Fibroblast of lung (primary cell): ENCODE measurements at regions not wholly inside any gene's neighbourhood (a gene's known extent, or its start where the extent isn't known, plus 50 kb on each side); places are given as distances from the start of the nearest gene placed in this dataset.

Source experiments
- DNase-seq, 2 donors: peaks; one replicate each; pipeline versions ENCODE4 v3.0.0 to v3.0.0-alpha.2; 2010; ENCODE audit warnings: low read depth in 2 of 2
- H2AFZ ChIP-seq: 2 replicates; pipeline ENCODE4 v1.5.1; 2012; ENCODE audit warnings: low read length, control low read depth, inconsistent platforms
- H3K27ac ChIP-seq: 2 replicates; pipeline ENCODE4 v1.5.1; 2011; ENCODE audit warnings: low read length, control low read depth; ENCODE audit not compliant: insufficient read depth
- H3K27me3 ChIP-seq: 2 replicates; pipeline ENCODE4 v1.5.1; 2011; ENCODE audit warnings: mild to moderate bottlenecking, low read length; ENCODE audit not compliant: control insufficient read depth, insufficient read depth
- H3K36me3 ChIP-seq: 2 replicates; pipeline ENCODE4 v1.5.1; 2011; ENCODE audit warnings: low read length; ENCODE audit not compliant: control insufficient read depth, insufficient read depth
- H3K4me1 ChIP-seq: 2 replicates; pipeline ENCODE4 v1.5.1; 2011; ENCODE audit warnings: low read length; ENCODE audit not compliant: control insufficient read depth, insufficient read depth; ENCODE audit errors: extremely low read depth
- H3K4me2 ChIP-seq: 2 replicates; pipeline ENCODE4 v1.5.1; 2011; ENCODE audit warnings: low read length, control low read depth; ENCODE audit not compliant: insufficient read depth; ENCODE audit errors: extremely low read depth
- H3K4me3 ChIP-seq, 4 experiments: fragments of 200-600 bp in 1 of 4; sonication (generic) in 1 of 4; replicated peaks in 1 of 4; 2 replicates each; pipeline ENCODE4 v1.5.1; 2011 to 2016; ENCODE audit warnings: low read length in 4 of 4, low read depth in 3 of 4, mild to moderate bottlenecking in 3 of 4, control low read depth in 2 of 4, inconsistent platforms in 1 of 4, mixed read lengths in 1 of 4; ENCODE audit not compliant: insufficient read depth in 1 of 4; ENCODE audit errors: control extremely low read depth in 1 of 4
- H3K79me2 ChIP-seq: 2 replicates; pipeline ENCODE4 v1.5.1; 2012; ENCODE audit warnings: mild to moderate bottlenecking, low read length, inconsistent platforms; ENCODE audit not compliant: control insufficient read depth, insufficient read depth
- H3K9ac ChIP-seq: 2 replicates; pipeline ENCODE4 v1.5.1; 2011; ENCODE audit warnings: mild to moderate bottlenecking, low read length, control low read depth; ENCODE audit not compliant: insufficient read depth
- H3K9me3 ChIP-seq: 2 replicates; pipeline ENCODE4 v1.5.1; 2012; ENCODE audit warnings: low read depth, low read length; ENCODE audit not compliant: control insufficient read depth, insufficient read depth
- H4K20me1 ChIP-seq: 2 replicates; pipeline ENCODE4 v1.5.1; 2011; ENCODE audit warnings: low read length; ENCODE audit not compliant: control insufficient read depth, insufficient read depth; ENCODE audit errors: extremely low read depth
- EZH2 ChIP-seq: IDR thresholded peaks from 2 replicates; pipeline ENCODE4 v1.5.1; 2012; ENCODE audit warnings: low read length, control low read depth, mild to moderate bottlenecking; ENCODE audit errors: missing control alignments
- TF ChIP-seq, protein P1 (sequence below), 2 donors: IDR thresholded peaks in 1 of 2; conservative IDR thresholded peaks in 1 of 2; 1 replicate in 1 of 2; 2 replicates in 1 of 2; pipeline ENCODE4 v1.5.1; 2011 to 2012; ENCODE audit warnings: low read length in 2 of 2, control low read depth in 1 of 2, inconsistent platforms in 1 of 2, low read depth in 1 of 2, mild to moderate bottlenecking in 1 of 2

DNA sequence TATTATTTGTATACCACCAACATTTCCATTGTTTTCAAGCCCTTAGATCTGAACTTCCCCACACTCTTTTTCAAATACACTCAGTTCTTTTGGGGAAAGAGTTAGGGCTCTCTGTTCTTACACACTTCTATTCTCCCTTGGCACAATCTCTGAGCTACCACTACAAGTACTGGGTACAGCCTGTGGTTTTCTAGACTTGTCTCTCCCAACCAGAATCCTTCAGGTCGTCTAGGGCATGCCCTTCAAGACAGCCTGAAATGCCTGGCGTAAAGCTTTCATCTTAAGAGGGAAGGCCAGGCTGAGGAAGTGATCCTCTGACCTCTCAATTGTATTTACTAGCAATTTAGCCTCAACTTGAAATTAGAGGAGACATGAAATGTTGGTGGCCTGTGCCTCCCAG lies 1442.0 kb downstream of the AACS start:
- no peak for DNase-seq
- Histone ChIP-seq H2AFZ (no peak overlapping the region), H3K9ac (no peak overlapping the region), H3K79me2 (no peaks in the 10 kb centered on the region), H3K36me3 (no peaks in the 10 kb centered on the region), H3K9me3 (no peaks in the 10 kb centered on the region), H3K4me3 (no peak overlapping the region), H3K27ac (no peak overlapping the region), H3K4me1 (no peaks in the 10 kb centered on the region), H4K20me1 (no peaks in the 10 kb centered on the region), H3K27me3 (no peaks in the 10 kb centered on the region), H3K4me2 (no peak overlapping the region)
- TF ChIP-seq, protein P1, sequence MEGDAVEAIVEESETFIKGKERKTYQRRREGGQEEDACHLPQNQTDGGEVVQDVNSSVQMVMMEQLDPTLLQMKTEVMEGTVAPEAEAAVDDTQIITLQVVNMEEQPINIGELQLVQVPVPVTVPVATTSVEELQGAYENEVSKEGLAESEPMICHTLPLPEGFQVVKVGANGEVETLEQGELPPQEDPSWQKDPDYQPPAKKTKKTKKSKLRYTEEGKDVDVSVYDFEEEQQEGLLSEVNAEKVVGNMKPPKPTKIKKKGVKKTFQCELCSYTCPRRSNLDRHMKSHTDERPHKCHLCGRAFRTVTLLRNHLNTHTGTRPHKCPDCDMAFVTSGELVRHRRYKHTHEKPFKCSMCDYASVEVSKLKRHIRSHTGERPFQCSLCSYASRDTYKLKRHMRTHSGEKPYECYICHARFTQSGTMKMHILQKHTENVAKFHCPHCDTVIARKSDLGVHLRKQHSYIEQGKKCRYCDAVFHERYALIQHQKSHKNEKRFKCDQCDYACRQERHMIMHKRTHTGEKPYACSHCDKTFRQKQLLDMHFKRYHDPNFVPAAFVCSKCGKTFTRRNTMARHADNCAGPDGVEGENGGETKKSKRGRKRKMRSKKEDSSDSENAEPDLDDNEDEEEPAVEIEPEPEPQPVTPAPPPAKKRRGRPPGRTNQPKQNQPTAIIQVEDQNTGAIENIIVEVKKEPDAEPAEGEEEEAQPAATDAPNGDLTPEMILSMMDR (conservative IDR thresholded peaks at IDR 0.05 in 1 of 2, IDR thresholded peaks at IDR 0.05 in 1 of 2; ENCODE audit: low read depth in 1 of 2, low read length in 2 of 2) = no peak
- TF ChIP-seq EZH2 = no peak

DNA sequence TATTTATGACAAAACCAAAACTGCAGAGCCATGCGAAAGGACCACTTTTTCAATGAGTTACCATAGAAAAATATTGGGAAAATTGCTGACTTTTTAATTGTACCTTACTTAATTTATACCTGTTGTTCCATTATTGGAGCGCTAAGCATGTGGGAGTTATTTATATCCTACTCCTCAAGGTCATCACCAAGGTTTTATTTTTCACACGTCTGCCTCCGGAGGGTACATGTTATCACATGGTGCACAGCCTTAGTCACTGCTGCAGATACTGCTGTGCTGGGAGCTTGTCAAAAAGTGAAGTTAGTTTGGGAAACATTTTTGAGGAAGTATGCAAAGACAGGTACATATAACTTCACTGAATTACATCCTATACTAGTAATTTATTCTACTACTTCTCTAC lies 1444.3 kb downstream of the AACS start:
- no peak for TF ChIP-seq EZH2
- TF ChIP-seq, protein P1 (conservative IDR thresholded peaks at IDR 0.05 in 1 of 2, IDR thresholded peaks at IDR 0.05 in 1 of 2; ENCODE audit: low read depth in 1 of 2, low read length in 2 of 2) = no peak
- DNase-seq = no peak
- no peaks in the 10 kb centered on the region for H4K20me1 ChIP-seq
- no peaks in the 10 kb centered on the region for H3K4me1 ChIP-seq
- no peak overlapping the region for H3K27ac ChIP-seq
- H3K9me3 ChIP-seq = no peaks in the 10 kb centered on the region
- no peak overlapping the region for H3K4me3 ChIP-seq
- H3K9ac ChIP-seq = no peak overlapping the region
- no peak overlapping the region for H3K4me2 ChIP-seq
- no peaks in the 10 kb centered on the region for H3K27me3 ChIP-seq
- H3K79me2 ChIP-seq = no peaks in the 10 kb centered on the region
- no peaks in the 10 kb centered on the region for H3K36me3 ChIP-seq
- no peak overlapping the region for H2AFZ ChIP-seq

DNA sequence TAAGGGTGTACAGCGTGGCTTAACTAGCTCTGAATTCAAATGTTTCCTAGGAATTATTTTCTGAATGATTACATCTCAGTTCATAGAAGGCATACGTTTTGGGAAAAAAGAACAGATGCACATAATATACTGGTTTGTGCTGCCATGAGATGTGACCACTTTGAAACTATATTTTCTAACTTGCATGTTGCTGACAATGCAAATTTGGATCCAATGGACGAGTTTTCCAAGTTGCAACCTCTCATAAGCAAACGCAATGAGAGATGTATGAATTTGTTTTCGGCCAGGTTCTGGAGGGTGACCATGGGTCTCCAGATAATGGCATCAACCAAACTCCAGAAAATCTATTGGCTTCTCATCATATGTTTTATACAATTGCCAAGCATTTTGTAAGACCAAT lies 1445.4 kb downstream of the AACS start:
- H3K79me2 ChIP-seq = no peaks in the 10 kb centered on the region
- no peaks in the 10 kb centered on the region for H3K36me3 ChIP-seq
- no peaks in the 10 kb centered on the region for H4K20me1 ChIP-seq
- no peak overlapping the region for H3K27ac ChIP-seq
- H3K9ac ChIP-seq = no peak overlapping the region
- H2AFZ ChIP-seq = no peak overlapping the region
- no peak overlapping the region for H3K4me3 ChIP-seq
- TF ChIP-seq, protein P1 (conservative IDR thresholded peaks at IDR 0.05 in 1 of 2, IDR thresholded peaks at IDR 0.05 in 1 of 2; ENCODE audit: low read depth in 1 of 2, low read length in 2 of 2) = no peak
- TF ChIP-seq EZH2 = no peak
- H3K4me1 ChIP-seq = no peaks in the 10 kb centered on the region
- H3K4me2 ChIP-seq = no peak overlapping the region
- no peak for DNase-seq
- H3K9me3 ChIP-seq = no peaks in the 10 kb centered on the region
- H3K27me3 ChIP-seq = no peaks in the 10 kb centered on the region
